Endothelial cell of umbilical vein (primary cell): ENCODE measurements at regions not wholly inside any gene's neighbourhood (a gene's known extent, or its start where the extent isn't known, plus 50 kb on each side); places are given as distances from the start of the nearest gene placed in this dataset.

ENCODE experiments used
- BruUV-seq: library from RNA; stranded (reverse); fragments of 400-500 nt; replicated peaks from 2 replicates; lab custom pipeline; 2021; lab: Mats Ljungman, UMichigan
- CTCF ChIA-PET: fragments of 300-600, 350-600 bp; sonication (Branson Sonifier 250); formaldehyde crosslinking; loops from one replicate; lab custom pipeline; 2021; ENCODE audit warnings: antibody characterized with exemption, inconsistent platforms; lab: Charles Lee
- POLR2A ChIA-PET: fragments of 300-600, 350-600 bp; sonication (Branson Sonifier 250); formaldehyde crosslinking; loops from one replicate; lab custom pipeline; 2021; ENCODE audit warnings: antibody characterized with exemption, inconsistent platforms; lab: Charles Lee
- DNase-seq: peaks from one replicate; pipeline ENCODE4 v3.0.0-alpha.2; 2011; ENCODE audit warnings: low read depth, low spot score
- FAIRE-seq: peaks from 2 replicates; lab custom pipeline; 2011; peaks lifted over from hg19 to GRCh38; lab: Jason Lieb, UNC
- H2AFZ ChIP-seq: 2 replicates; pipeline ENCODE4 v1.6.0; 2012; ENCODE audit warnings: low read depth, low read length, control low read depth, inconsistent platforms
- H3K27ac ChIP-seq: 2 replicates; pipeline ENCODE4 v1.5.1; 2011; ENCODE audit warnings: low read depth, mild to moderate bottlenecking, control low read depth, low read length, moderate library complexity; ENCODE audit not compliant: insufficient read depth
- H3K27me3 ChIP-seq, 2 experiments: 2 replicates each; pipeline versions ENCODE4 v1.6.0 to v1.6.1; 2011; ENCODE audit warnings: low read length in 2 of 2, mixed read lengths in 1 of 2; ENCODE audit not compliant: control insufficient read depth in 2 of 2, insufficient read depth in 2 of 2
- H3K36me3 ChIP-seq, 2 experiments: 2 replicates in 1 of 2; 3 replicates in 1 of 2; pipeline ENCODE4 v1.5.1; 2011; ENCODE audit warnings: low read length in 2 of 2, mild to moderate bottlenecking in 1 of 2, moderate library complexity in 1 of 2; ENCODE audit not compliant: control insufficient read depth in 2 of 2, insufficient read depth in 2 of 2; ENCODE audit errors: extremely low read depth in 1 of 2
- H3K4me1 ChIP-seq: 3 replicates; pipeline ENCODE4 v1.5.1; 2011; ENCODE audit warnings: mild to moderate bottlenecking, low read length; ENCODE audit not compliant: control insufficient read depth, insufficient read depth; ENCODE audit errors: extremely low read depth
- H3K4me2 ChIP-seq: 2 replicates; pipeline ENCODE4 v1.6.1; 2011; ENCODE audit warnings: low read length, control low read depth, mixed read lengths; ENCODE audit not compliant: insufficient read depth
- H3K4me3 ChIP-seq, 3 experiments: fragments of 200-600 bp in 1 of 3; sonication (generic), shearing (Covaris generic) in 1 of 3; replicated peaks in 1 of 3; 2 replicates each; pipeline ENCODE4 v1.5.1; 2011 to 2016; ENCODE audit warnings: control low read depth in 3 of 3, low read length in 3 of 3, mild to moderate bottlenecking in 2 of 3, inconsistent platforms in 1 of 3, low read depth in 1 of 3, moderate library complexity in 1 of 3; ENCODE audit not compliant: insufficient read depth in 1 of 3
- H3K79me2 ChIP-seq: 2 replicates; pipeline ENCODE4 v1.6.0; 2012; ENCODE audit warnings: low read length, inconsistent platforms; ENCODE audit not compliant: control insufficient read depth, insufficient read depth
- H3K9ac ChIP-seq: replicated peaks from 2 replicates; pipeline ENCODE3; 2011; ENCODE audit warnings: low read length, control low read depth; ENCODE audit not compliant: insufficient read depth; ENCODE audit errors: extremely low read depth
- H3K9me1 ChIP-seq: replicated peaks from 3 replicates; pipeline ENCODE4 v1.6.0; 2011; ENCODE audit warnings: mild to moderate bottlenecking, low read length; ENCODE audit not compliant: control insufficient read depth, insufficient read depth; ENCODE audit errors: extremely low read depth
- H3K9me3 ChIP-seq: replicated peaks from 2 replicates; pipeline ENCODE4 v1.5.1; 2012; ENCODE audit warnings: low read length, inconsistent platforms; ENCODE audit not compliant: control insufficient read depth, insufficient read depth
- H4K20me1 ChIP-seq: replicated peaks from 2 replicates; pipeline ENCODE3; 2011; ENCODE audit warnings: mild to moderate bottlenecking, low read length; ENCODE audit not compliant: control insufficient read depth, insufficient read depth; ENCODE audit errors: extremely low read depth
- EZH2 ChIP-seq: IDR thresholded peaks from 2 replicates; pipeline ENCODE4 v1.6.1; 2012; ENCODE audit warnings: borderline replicate concordance, low read depth, mild to moderate bottlenecking, moderate library complexity, low read length, inconsistent platforms; ENCODE audit not compliant: severe bottlenecking
- FOS ChIP-seq: IDR thresholded peaks from 2 replicates; pipeline ENCODE4 v1.6.1; 2011; ENCODE audit warnings: mild to moderate bottlenecking, low read length, moderate library complexity, borderline replicate concordance; ENCODE audit not compliant: insufficient read depth
- GATA2 ChIP-seq: IDR thresholded peaks from 2 replicates; pipeline ENCODE4 v1.7.0; 2011; ENCODE audit warnings: low read depth, mild to moderate bottlenecking, moderate library complexity, mixed read lengths, low read length; ENCODE audit not compliant: insufficient read length, insufficient read depth
- JUN ChIP-seq: IDR thresholded peaks from 2 replicates; pipeline ENCODE4 v1.6.1; 2011; ENCODE audit warnings: borderline replicate concordance, low read depth; ENCODE audit not compliant: insufficient read length, insufficient read depth
- MYC ChIP-seq: IDR thresholded peaks from one replicate; pipeline ENCODE4 v1.6.1; 2011; ENCODE audit warnings: mild to moderate bottlenecking, low read depth, low read length
- POLR2A ChIP-seq: IDR thresholded peaks from 2 replicates; pipeline ENCODE4 v1.6.1; 2012; ENCODE audit warnings: low read depth, mild to moderate bottlenecking, control low read depth, low read length
- POLR2AphosphoS5 ChIP-seq: IDR thresholded peaks from 2 replicates; pipeline ENCODE4 v1.6.1; 2012; ENCODE audit warnings: low read depth, mild to moderate bottlenecking, control low read depth, low read length, moderate library complexity; ENCODE audit not compliant: insufficient read depth
- dilution Hi-C: fragments of 300-500 bp; cut with MboI; formaldehyde crosslinking; loops from one replicate; pipeline ENCODE4 v1.15.0; 2019; ENCODE audit warnings: low sequenced_read_pairs; ENCODE audit not compliant: extremely low pct_ligation_motif_present
- intact Hi-C: fragments of 100-400 bp; cut with micrococcal nuclease; formaldehyde crosslinking; loops from one replicate; pipeline ENCODE4 v1.10.0; 2022
- TF ChIP-seq, protein P1 (sequence below): IDR thresholded peaks from 2 replicates; pipeline ENCODE4 v1.6.1; 2011; ENCODE audit not compliant: insufficient read depth, insufficient read length
- TF ChIP-seq, protein P2 (sequence below), 2 donors: IDR thresholded peaks; 1 replicate in 1 of 2; 2 replicates in 1 of 2; pipeline ENCODE4 v1.5.1; 2011; ENCODE audit warnings: low read length in 2 of 2, mild to moderate bottlenecking in 2 of 2, moderate library complexity in 2 of 2, control low read depth in 1 of 2, inconsistent platforms in 1 of 2, low read depth in 1 of 2; ENCODE audit not compliant: insufficient read depth in 1 of 2; ENCODE audit errors: extremely low read depth in 1 of 2

- H3K27ac ChIP-seq = no peak overlapping the region
- POLR2A ChIA-PET = no interaction called here
- H3K4me3 ChIP-seq = no peak overlapping the region
- no peaks in the 10 kb centered on the region for H3K27me3 ChIP-seq
- no peak overlapping the region for H2AFZ ChIP-seq
- CTCF ChIA-PET = no interaction called here
- no TSS peak for BruUV-seq
- no peaks in the 10 kb centered on the region for H3K79me2 ChIP-seq
- H3K9me1 ChIP-seq = no peaks in the 10 kb centered on the region
- dilution Hi-C loops = no loop called here
- no peaks in the 10 kb centered on the region for H3K4me1 ChIP-seq
- H4K20me1 ChIP-seq = no peaks in the 10 kb centered on the region
- H3K4me2 ChIP-seq = no peak overlapping the region
- FAIRE-seq (no peak), DNase-seq (no peak)
- TF ChIP-seq GATA2 (no peak), JUN (no peak), FOS (no peak), POLR2A (no peak), POLR2AphosphoS5 (no peak), EZH2 (no peak), MYC (no peak)
- TF ChIP-seq, protein P1, sequence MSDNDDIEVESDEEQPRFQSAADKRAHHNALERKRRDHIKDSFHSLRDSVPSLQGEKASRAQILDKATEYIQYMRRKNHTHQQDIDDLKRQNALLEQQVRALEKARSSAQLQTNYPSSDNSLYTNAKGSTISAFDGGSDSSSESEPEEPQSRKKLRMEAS = no peak
- TF ChIP-seq, protein P2, sequence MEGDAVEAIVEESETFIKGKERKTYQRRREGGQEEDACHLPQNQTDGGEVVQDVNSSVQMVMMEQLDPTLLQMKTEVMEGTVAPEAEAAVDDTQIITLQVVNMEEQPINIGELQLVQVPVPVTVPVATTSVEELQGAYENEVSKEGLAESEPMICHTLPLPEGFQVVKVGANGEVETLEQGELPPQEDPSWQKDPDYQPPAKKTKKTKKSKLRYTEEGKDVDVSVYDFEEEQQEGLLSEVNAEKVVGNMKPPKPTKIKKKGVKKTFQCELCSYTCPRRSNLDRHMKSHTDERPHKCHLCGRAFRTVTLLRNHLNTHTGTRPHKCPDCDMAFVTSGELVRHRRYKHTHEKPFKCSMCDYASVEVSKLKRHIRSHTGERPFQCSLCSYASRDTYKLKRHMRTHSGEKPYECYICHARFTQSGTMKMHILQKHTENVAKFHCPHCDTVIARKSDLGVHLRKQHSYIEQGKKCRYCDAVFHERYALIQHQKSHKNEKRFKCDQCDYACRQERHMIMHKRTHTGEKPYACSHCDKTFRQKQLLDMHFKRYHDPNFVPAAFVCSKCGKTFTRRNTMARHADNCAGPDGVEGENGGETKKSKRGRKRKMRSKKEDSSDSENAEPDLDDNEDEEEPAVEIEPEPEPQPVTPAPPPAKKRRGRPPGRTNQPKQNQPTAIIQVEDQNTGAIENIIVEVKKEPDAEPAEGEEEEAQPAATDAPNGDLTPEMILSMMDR (IDR thresholded peaks at IDR 0.05; ENCODE audit: extremely low read depth in 1 of 2, insufficient read depth in 1 of 2, low read depth in 1 of 2, low read length in 2 of 2) = no peak
- no peak overlapping the region for H3K9ac ChIP-seq
- peaks cover 2% of the 10 kb centered on the region for H3K9me3 ChIP-seq
- intact Hi-C loops = no loop called here
- no peaks in the 10 kb centered on the region for H3K36me3 ChIP-seq
These were observed 1680.6 kb upstream of the LRRTM1 start for GRCh38 chr2:81984969-81985637.
